Activated CD4-positive, alpha-beta T cell treated with anti-CD3 and anti-CD28 coated beads, Interleukin-2, amount 50 U/mL, for 48 hours (primary cell): ENCODE measurements at regions not wholly inside any gene's neighbourhood (a gene's known extent, or its start where the extent isn't known, plus 50 kb on each side); places are given as distances from the start of the nearest gene placed in this dataset.
"Not testable (repeated sequence)": the region's sequence is repeated elsewhere in the genome, so short reads cannot be mapped to it uniquely, and the experiment has no call there.

ENCODE experiments used
- DNase-seq, 2 experiments: peaks; one replicate each; pipeline ENCODE4 v3.0.0-alpha.2; 2020

DNA sequence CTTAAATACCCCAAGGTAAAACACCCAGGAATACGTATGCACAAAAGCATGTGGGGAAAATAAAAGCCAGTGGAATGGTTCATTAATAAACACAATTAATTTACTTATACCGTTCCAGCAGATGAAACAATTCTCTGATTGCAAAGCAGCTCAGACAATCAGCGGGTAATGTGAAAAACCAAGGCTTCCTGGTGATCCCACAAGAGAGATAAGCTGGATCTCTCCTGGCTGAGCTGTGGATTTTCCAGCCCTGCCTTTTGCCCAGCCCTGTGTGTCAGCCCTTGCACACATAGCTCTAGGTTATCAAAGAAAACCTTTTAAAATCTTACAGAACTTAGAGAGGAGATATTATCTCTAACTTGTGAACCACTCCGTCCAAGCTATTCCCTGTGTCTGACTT is 1010.7 kb upstream of the AUTS2 start:
- DNase-seq, result no peak

GRCh38 chr7:68601826-68602225 is 996.4 kb upstream of the AUTS2 start:
- no peak for DNase-seq

DNA sequence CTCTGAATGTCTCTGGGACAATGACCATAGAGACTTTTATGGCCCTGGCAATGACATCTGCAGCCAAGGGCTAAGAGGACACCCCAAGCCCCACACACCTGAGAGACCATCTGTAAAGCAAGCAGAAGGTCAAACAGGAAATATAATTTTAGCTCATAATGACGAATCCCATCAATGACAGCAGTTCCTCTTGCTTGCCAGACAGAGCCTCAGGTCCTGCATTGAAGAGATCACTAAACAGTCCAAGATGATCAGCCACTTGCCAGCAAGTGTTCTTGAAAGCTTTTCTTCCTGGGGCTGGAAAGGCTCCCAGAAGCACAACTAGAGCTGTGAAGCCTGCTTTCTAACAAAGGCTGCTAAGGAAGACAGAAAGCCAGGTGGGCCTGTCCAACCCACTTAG is 993.7 kb upstream of the AUTS2 start:
- DNase-seq, result no peak

DNA sequence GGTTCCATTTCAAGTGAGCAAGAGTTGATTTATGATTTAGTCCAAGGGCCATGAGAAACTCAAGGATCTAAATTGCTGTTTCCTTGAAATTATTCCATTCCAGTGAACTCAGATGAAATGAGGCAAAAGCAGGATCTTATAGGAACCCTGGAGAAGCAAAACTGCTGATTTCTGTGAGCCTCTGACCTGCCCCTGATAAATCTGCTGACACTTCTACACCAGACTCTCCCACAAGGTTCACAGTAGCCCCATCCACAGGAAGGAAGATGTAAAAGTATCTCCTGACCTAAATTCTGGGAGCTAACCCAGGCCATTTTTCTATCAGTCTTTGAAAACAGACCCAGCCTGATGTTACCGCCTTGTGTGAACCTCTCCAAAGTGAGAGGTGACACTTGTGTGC is 987.6 kb upstream of the AUTS2 start:
- DNase-seq, result no peak

- DNase-seq, result no peak
These were observed 984.9 kb upstream of the AUTS2 start for GRCh38 chr7:68613405-68613804.

DNA sequence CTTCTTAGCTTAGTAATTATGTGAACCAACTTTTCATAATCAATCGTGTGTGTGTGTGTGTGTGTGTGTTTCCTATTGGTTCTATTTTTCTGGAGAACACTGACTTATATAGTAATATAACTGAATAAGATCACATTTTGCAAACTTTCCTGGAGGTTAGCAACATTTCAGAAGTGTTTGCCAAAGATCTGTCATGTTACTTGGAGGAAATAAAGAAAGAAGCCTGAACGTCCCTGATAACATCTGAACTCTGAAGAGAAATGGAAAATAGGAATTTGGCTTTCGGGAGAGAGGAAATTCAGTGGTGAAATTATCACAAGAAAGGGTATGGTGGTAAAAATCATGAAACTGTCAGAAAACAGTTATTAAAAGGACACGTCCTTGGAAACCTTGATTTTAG is 984.4 kb upstream of the AUTS2 start:
- DNase-seq, result no peak

- DNase-seq, result no peak
These were observed 978.7 kb upstream of the AUTS2 start for GRCh38 chr7:68619526-68619925.

GRCh38 chr7:68622500-68622899 is 975.8 kb upstream of the AUTS2 start:
- DNase-seq, result no peak

DNA sequence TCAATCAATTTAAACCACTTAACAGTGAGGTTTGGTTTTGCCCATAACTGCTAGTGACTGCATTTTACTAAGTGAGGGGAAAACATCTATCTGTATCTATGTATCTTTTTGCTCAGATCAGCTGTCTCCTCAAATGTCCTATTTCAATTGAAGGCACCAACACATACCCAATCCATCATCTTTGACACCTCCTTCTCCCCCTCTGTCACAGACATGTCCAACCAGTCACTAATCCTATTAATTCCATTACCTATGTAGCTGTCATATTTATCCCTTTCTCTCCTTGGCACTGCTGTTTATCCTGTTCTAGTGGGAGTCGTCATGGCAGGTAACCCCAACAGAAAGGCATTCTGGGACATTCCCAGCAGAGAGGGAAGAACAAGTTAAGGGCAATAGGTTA is 975.2 kb upstream of the AUTS2 start:
- no peak for DNase-seq

- DNase-seq, result no peak
These were observed 970.9 kb upstream of the AUTS2 start for GRCh38 chr7:68627247-68627864.

DNA sequence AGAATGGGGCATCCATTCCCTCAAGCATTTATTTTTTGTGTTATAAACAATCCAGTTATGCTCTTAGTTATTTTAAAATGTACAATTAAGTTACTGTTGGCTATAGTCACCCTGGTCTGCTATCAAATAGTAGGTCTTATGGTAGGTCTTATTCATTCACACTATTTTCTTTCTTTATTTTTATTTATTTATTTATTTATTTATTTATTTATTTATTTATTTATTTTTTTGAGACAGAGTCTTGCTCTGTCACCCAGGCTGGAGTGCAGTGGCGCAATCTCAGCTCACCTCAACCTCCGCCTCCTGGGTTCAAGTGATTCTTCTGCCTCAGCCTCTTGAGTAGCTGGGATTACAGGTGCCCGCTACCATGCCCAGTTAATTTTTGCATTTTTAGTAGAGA is 967.4 kb upstream of the AUTS2 start:
- DNase-seq, result not testable (repeated sequence)

DNA sequence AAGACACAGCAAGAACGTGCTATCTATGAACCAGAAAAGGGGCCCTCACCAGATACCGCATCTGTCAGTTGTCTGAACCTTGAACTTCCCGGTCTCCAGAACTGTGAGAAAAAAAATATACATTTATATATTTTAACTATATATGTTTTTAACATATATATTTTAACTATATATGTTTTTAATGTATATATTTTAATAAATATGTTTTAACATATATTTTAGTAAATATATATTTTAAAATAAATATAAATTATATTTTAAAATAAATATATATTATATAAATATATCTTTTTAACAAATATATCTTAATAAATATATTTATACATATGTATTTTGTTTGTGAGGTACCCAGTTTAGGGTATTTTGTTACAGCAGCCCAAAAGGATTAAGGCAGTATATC is 958.2 kb upstream of the AUTS2 start:
- no peak for DNase-seq

GRCh38 chr7:68642727-68643126 is 955.5 kb upstream of the AUTS2 start:
- no peak for DNase-seq

DNA sequence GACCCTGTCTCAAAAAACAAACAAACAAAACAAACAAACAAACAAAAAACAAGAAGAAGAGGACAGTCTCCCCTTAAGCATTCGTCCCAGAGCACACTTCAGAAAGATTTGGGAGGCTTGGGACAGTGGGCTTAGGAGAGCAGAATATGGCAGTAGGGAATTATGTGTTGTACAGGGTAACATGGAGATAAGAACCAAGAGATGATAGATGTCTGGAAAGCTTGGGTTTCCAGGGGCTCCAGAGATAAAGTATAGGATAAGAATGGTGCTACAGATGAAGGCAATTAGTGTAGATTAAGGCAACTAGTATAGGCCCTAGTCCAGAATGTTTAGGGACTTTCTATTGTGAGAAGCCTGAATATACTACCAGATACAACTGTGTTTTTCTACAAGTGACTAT is 934.9 kb upstream of the AUTS2 start:
- no peak for DNase-seq

- DNase-seq, result no peak
These were observed 927.2 kb upstream of the AUTS2 start for GRCh38 chr7:68671046-68671445.

DNA sequence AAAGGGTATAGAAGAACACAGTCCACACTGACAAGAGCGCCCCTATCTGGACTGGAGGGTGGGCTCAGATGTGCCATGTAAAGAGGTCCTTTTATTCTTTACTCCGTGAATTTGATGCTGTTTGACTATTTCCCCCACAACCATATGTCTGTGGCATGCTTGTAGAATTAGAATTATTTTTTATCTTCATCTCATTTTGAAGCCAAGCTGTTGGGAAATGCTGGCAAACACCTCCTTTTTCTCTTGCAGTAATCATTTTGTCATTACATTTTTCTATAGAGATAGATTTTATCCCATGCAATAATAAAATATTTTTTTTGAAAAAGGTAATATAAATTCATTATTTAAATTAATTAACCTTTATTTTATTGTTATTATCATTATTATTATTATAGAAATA is 926.6 kb upstream of the AUTS2 start:
- DNase-seq, result no peak

DNA sequence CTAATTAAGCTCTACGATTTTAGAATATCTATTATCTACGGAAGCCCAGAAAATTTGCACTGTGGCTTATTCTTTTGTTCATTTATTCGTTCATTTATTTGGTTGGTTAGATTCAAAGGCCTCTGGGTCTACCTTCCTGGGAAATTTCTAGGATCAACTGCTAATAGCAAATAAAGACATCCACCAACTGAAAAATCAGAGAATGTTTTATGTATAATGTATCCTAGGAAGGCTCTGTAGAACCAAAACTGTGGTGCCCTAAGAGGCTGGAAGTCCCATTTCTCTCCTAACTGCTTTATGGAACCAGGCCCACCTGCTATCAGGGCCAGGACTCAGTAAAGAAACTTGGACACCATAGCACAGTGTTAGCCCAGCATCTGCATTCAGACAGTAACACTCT is 923.4 kb upstream of the AUTS2 start:
- DNase-seq, result no peak

DNA sequence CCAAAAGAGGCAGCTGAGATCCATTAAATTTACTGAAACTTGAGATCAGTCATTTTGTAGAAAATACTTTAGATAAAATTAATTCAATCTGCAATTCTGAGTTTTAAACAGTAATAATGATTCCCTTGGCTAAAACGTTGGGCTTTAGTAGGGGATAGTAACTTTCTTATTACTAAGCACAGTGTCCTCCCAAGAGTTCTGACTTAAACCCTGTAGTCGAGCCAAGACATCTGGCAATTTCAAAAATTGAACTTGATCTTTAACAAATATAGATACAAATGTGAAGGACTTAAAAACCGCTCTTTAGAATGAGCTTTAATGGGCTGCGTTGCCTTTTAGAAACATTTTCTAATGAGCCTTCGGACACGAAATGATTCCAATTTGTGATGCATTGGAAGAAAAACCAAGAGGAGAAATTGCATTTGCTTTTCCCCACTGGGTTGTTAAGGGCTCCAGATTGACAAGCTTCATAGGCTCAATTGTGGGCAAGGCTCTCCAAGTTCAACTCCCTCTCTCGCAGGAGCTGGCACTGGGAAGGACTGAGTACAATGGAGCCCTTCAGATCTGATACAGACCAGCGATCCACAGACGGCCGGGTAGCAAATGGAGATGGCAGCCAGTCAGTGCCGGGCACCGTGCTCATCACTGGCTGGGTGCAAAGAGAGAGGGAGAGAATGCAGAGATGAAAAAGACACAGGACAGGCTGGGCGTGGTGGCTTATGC is 921.3 kb upstream of the AUTS2 start:
- DNase-seq, result no peak

GRCh38 chr7:68678196-68678595 is 920.1 kb upstream of the AUTS2 start:
- DNase-seq, result no peak

- no peak for DNase-seq
These were observed 918.6 kb upstream of the AUTS2 start for GRCh38 chr7:68679459-68680234.

- no peak for DNase-seq
These were observed 917.9 kb upstream of the AUTS2 start for GRCh38 chr7:68680235-68680872.

- no peak for DNase-seq
These were observed 915.4 kb upstream of the AUTS2 start for GRCh38 chr7:68682910-68683309.

DNA sequence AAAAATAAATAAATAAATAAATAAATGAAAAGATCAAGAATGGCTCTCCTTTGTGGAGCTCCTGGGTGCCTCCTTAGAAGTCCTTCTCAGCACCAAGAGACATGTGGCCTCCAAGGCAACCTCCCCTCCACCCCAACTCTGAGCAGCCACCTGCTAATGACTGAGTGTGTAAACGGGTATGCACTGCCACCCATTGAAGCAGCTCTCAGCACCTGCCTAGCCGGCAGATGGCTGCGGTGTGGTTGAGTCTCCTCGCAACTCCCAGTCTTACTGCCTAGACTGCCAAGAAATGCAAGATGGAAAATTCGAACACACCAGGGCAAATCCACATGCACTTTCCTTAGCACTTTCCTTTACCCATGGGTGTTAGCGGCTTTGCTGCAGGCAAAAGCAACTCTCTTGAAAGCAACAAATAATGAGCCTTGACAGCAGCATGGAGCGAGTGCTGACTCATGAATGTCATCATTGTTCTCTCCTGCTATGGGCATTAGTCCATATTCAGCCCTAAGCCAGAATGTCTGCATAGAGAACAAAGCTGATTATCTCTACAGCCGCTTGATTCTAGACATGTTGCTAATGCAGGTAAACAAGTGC is 913.9 kb upstream of the AUTS2 start:
- DNase-seq, result no peak
